PC-3 (cell line): ENCODE measurements at regions not wholly inside any gene's neighbourhood (a gene's known extent, or its start where the extent isn't known, plus 50 kb on each side); places are given as distances from the start of the nearest gene placed in this dataset.

Source experiments
- ATAC-seq: fragments of 200-7000 bp; cut with Tn5 transposase; 2 replicates; pipeline ENCODE4 v1.9.1; 2020; ENCODE audit warnings: mild to moderate bottlenecking, moderate library complexity
- BruUV-seq: library from RNA; stranded (reverse); fragments of 400-500 nt; replicated peaks from 2 replicates; lab custom pipeline; 2021; lab: Mats Ljungman, UMichigan
- CTCF ChIA-PET: fragments of 300-600 bp; sonication (Branson Sonifier 250); formaldehyde crosslinking; loops from one replicate; lab custom pipeline; 2022; ENCODE audit warnings: antibody characterized with exemption; lab: Charles Lee
- POLR2A ChIA-PET: fragments of 300-600 bp; sonication (Branson Sonifier 250); formaldehyde crosslinking; loops from one replicate; lab custom pipeline; 2022; ENCODE audit warnings: antibody characterized with exemption; ENCODE audit not compliant: unreplicated experiment; lab: Charles Lee
- DNase-seq: peaks from one replicate; pipeline ENCODE4 v3.0.0-alpha.2; 2015
- H2AFZ ChIP-seq: fragments of 300-600 bp; sonication (generic); 2 replicates; pipeline ENCODE4 v1.6.0; 2016; ENCODE audit warnings: antibody characterized with exemption, low read length
- H3F3A ChIP-seq: fragments of 300-600 bp; sonication (generic); one replicate; pipeline ENCODE4 v1.6.0; 2017; ENCODE audit warnings: antibody characterized with exemption, low read length, control low read depth, mild to moderate bottlenecking; ENCODE audit not compliant: unreplicated experiment
- H3K27ac ChIP-seq: fragments of 300-600 bp; sonication (generic); 2 replicates; pipeline ENCODE4 v1.5.1; 2016; ENCODE audit warnings: mild to moderate bottlenecking, low read length
- H3K27me3 ChIP-seq: fragments of 300-600 bp; sonication (generic); 2 replicates; pipeline ENCODE4 v1.6.1; 2016; ENCODE audit warnings: low read length, mixed read lengths
- H3K36me3 ChIP-seq: fragments of 300-600 bp; sonication (generic); 2 replicates; pipeline ENCODE4 v1.6.1; 2016; ENCODE audit warnings: low read depth, mixed run types, low read length, mixed read lengths
- H3K4me1 ChIP-seq: fragments of 300-600 bp; sonication (generic); 2 replicates; pipeline ENCODE4 v1.5.1; 2016; ENCODE audit warnings: low read length; ENCODE audit not compliant: insufficient read depth
- H3K4me2 ChIP-seq: fragments of 300-600 bp; sonication (generic); 2 replicates; pipeline ENCODE4 v1.6.0; 2016; ENCODE audit warnings: low read length
- H3K4me3 ChIP-seq: fragments of 300-600 bp; sonication (generic); 2 replicates; pipeline ENCODE4 v1.5.1; 2016; ENCODE audit warnings: mild to moderate bottlenecking, low read length, mixed read lengths
- H3K79me2 ChIP-seq: fragments of 300-600 bp; sonication (generic); 2 replicates; pipeline ENCODE4 v1.6.1; 2017; ENCODE audit warnings: low read length, mixed read lengths
- H3K9ac ChIP-seq: fragments of 300-600 bp; sonication (generic); 2 replicates; pipeline ENCODE4 v1.6.0; 2016; ENCODE audit warnings: mild to moderate bottlenecking, low read length
- H3K9me2 ChIP-seq: fragments of 300-600 bp; sonication (generic); replicated peaks from 2 replicates; pipeline ENCODE4 v1.6.1; 2016; ENCODE audit warnings: mixed run types, low read length, mixed read lengths
- H3K9me3 ChIP-seq: fragments of 300-600 bp; sonication (generic); 2 replicates; pipeline ENCODE4 v1.6.1; 2016; ENCODE audit warnings: low read length, mixed read lengths
- H4K20me1 ChIP-seq: fragments of 300-600 bp; sonication (generic); 2 replicates; pipeline ENCODE4 v1.6.1; 2016; ENCODE audit warnings: low read length, mixed read lengths
- CTCF ChIP-seq: fragments of 300-600 bp; sonication (generic); conservative IDR thresholded peaks from 2 replicates; pipeline ENCODE4 v1.5.1; 2017; ENCODE audit warnings: antibody characterized with exemption, low read depth, mild to moderate bottlenecking, low read length
- EZH2 ChIP-seq: fragments of 300-600 bp; sonication (generic); IDR thresholded peaks from one replicate; pipeline ENCODE4 v1.6.1; 2017; ENCODE audit warnings: antibody characterized with exemption, mild to moderate bottlenecking, low read length; ENCODE audit not compliant: unreplicated experiment
- EZH2phosphoT487 ChIP-seq: fragments of 300-600 bp; sonication (generic); IDR thresholded peaks from 2 replicates; pipeline ENCODE4 v1.6.1; 2018; ENCODE audit warnings: mild to moderate bottlenecking, antibody characterized with exemption, low read length, borderline replicate concordance
- intact Hi-C: fragments of 100-400 bp; cut with micrococcal nuclease; formaldehyde crosslinking; loops from 2 replicates; pipeline ENCODE4 v1.9.0; 2023

GRCh38 chr4:179836179-179837075, 2394.2 kb upstream of the AGA start:
- DNase-seq (peak; percentile 10), ATAC-seq (no peak)
- ChIA-PET CTCF (no interaction called here), POLR2A (no interaction called here)
- Histone ChIP-seq H3K79me2 (no peaks in the 10 kb centered on the region), H2AFZ (no peak overlapping the region), H3K9me2 (no peaks in the 10 kb centered on the region), H3K27ac (no peak overlapping the region), H3F3A (no peaks in the 10 kb centered on the region), H3K4me3 (no peak overlapping the region), H3K36me3 (no peaks in the 10 kb centered on the region), H3K27me3 (no peaks in the 10 kb centered on the region), H3K4me1 (no peaks in the 10 kb centered on the region), H4K20me1 (no peaks in the 10 kb centered on the region), H3K9ac (no peak overlapping the region), H3K9me3 (no peaks in the 10 kb centered on the region), H3K4me2 (no peak overlapping the region)
- TF ChIP-seq EZH2phosphoT487 (no peak), CTCF (no peak), EZH2 (no peak)
- intact Hi-C loops: no loop called here
- no TSS peak for BruUV-seq

- no TSS peak for BruUV-seq
- ChIA-PET CTCF (no interaction called here), POLR2A (no interaction called here)
- no peak overlapping the region for H3K4me2 ChIP-seq
- no peaks in the 10 kb centered on the region for H3K9me2 ChIP-seq
- H3K9me3 ChIP-seq: no peaks in the 10 kb centered on the region
- ATAC-seq: no peak
- no peak for TF ChIP-seq EZH2phosphoT487
- no peaks in the 10 kb centered on the region for H4K20me1 ChIP-seq
- no peak overlapping the region for H3K27ac ChIP-seq
- no peaks in the 10 kb centered on the region for H3K27me3 ChIP-seq
- H3K4me1 ChIP-seq: no peaks in the 10 kb centered on the region
- no peaks in the 10 kb centered on the region for H3K79me2 ChIP-seq
- no peak for DNase-seq
- H3F3A ChIP-seq: no peaks in the 10 kb centered on the region
- no peaks in the 10 kb centered on the region for H3K36me3 ChIP-seq
- no peak overlapping the region for H3K9ac ChIP-seq
- H2AFZ ChIP-seq: no peak overlapping the region
- intact Hi-C loops: no loop called here
- no peak overlapping the region for H3K4me3 ChIP-seq
These were observed 2399.8 kb upstream of the TENM3 start for GRCh38 chr4:179843370-179843769.

- no peak overlapping the region for H2AFZ ChIP-seq
- H3K4me1 ChIP-seq: no peaks in the 10 kb centered on the region
- ATAC-seq (no peak), DNase-seq (peak; percentile 19)
- no peaks in the 10 kb centered on the region for H3K9me2 ChIP-seq
- POLR2A ChIA-PET: no interaction called here
- H3K4me2 ChIP-seq: no peak overlapping the region
- no peak overlapping the region for H3K4me3 ChIP-seq
- no peaks in the 10 kb centered on the region for H3K79me2 ChIP-seq
- H3F3A ChIP-seq: no peaks in the 10 kb centered on the region
- H3K9me3 ChIP-seq: no peaks in the 10 kb centered on the region
- CTCF ChIA-PET: no interaction called here
- H3K27me3 ChIP-seq: no peaks in the 10 kb centered on the region
- BruUV-seq: no TSS peak
- no peak overlapping the region for H3K27ac ChIP-seq
- no peaks in the 10 kb centered on the region for H4K20me1 ChIP-seq
- H3K9ac ChIP-seq: no peak overlapping the region
- intact Hi-C loops: no loop called here
- H3K36me3 ChIP-seq: no peaks in the 10 kb centered on the region
- no peak for TF ChIP-seq CTCF
- no peak for TF ChIP-seq EZH2
- no peak for TF ChIP-seq EZH2phosphoT487
These were observed 2387.7 kb upstream of the TENM3 start for GRCh38 chr4:179855469-179855868.
